Progenitor cell of endocrine pancreas (in vitro differentiated cells): ENCODE measurements at regions not wholly inside any gene's neighbourhood (a gene's known extent, or its start where the extent isn't known, plus 50 kb on each side); places are given as distances from the start of the nearest gene placed in this dataset.
"Not testable (repeated sequence)": the region's sequence is repeated elsewhere in the genome, so short reads cannot be mapped to it uniquely, and the experiment has no call there.

Experiments used
- DNase-seq: peaks from one replicate; pipeline ENCODE4 v3.0.0; 2021; ENCODE audit warnings: low spot score; ENCODE audit not compliant: unreplicated experiment
- H3K27ac Mint-ChIP-seq: 2 replicates; pipeline ENCODE4 v1.8.0; 2021; ENCODE audit warnings: mild to moderate bottlenecking, moderate library complexity, mixed read lengths
- H3K27me3 Mint-ChIP-seq: 2 replicates; pipeline ENCODE4 v1.8.0; 2021; ENCODE audit warnings: mixed read lengths
- H3K36me3 Mint-ChIP-seq: 2 replicates; pipeline ENCODE4 v1.8.0; 2022; ENCODE audit warnings: mixed read lengths; ENCODE audit not compliant: insufficient read depth
- H3K4me1 Mint-ChIP-seq: 2 replicates; pipeline ENCODE4 v1.8.0; 2021; ENCODE audit warnings: low read depth, mixed read lengths
- H3K4me3 Mint-ChIP-seq: 2 replicates; pipeline ENCODE4 v1.8.0; 2021; ENCODE audit warnings: low read depth, mild to moderate bottlenecking, moderate library complexity, mixed read lengths
- H3K9me3 Mint-ChIP-seq: 2 replicates; pipeline ENCODE4 v1.8.0; 2021; ENCODE audit warnings: low read depth, mixed read lengths
- CTCF ChIP-seq: fragments of 200-600 bp; sonication (generic); IDR thresholded peaks from one replicate; pipeline ENCODE4 v1.5.0; 2021; ENCODE audit warnings: antibody characterized with exemption, mild to moderate bottlenecking; ENCODE audit not compliant: unreplicated experiment

- peak overlapping the region; percentile 25 for H3K4me3 Mint-ChIP-seq
These were observed 91.5 kb downstream of the IER5 start for GRCh38 chr1:181179987-181180365.

GRCh38 chr1:181180407-181181031 lies 92.0 kb downstream of the IER5 start:
- Mint-ChIP-seq H3K36me3 (no peaks in the 10 kb centered on the region), H3K4me3 (peak overlapping the region; percentile 25), H3K4me1 (peaks cover 11% of the 10 kb centered on the region), H3K9me3 (no peaks in the 10 kb centered on the region), H3K27ac (peak overlapping the region; percentile 63), H3K27me3 (peaks cover 58% of the 10 kb centered on the region)
- no peak for DNase-seq
- TF ChIP-seq CTCF: no peak

More at GRCh38 chr1:181179987-181180365, 91.5 kb downstream of the IER5 start:
- Mint-ChIP-seq H3K27ac (peak overlapping the region; percentile 63), H3K9me3 (no peaks in the 10 kb centered on the region), H3K27me3 (peaks cover 52% of the 10 kb centered on the region), H3K4me1 (peaks cover 11% of the 10 kb centered on the region), H3K36me3 (no peaks in the 10 kb centered on the region)
- DNase-seq: no peak
- TF ChIP-seq CTCF: no peak

GRCh38 chr1:181181792-181182585 lies 93.5 kb downstream of the IER5 start:
- peaks cover 11% of the 10 kb centered on the region for H3K4me1 Mint-ChIP-seq
- H3K4me3 Mint-ChIP-seq: no peak overlapping the region
- no peak overlapping the region for H3K27ac Mint-ChIP-seq
- H3K27me3 Mint-ChIP-seq: peaks cover 72% of the 10 kb centered on the region
- no peak for TF ChIP-seq CTCF
- H3K9me3 Mint-ChIP-seq: no peaks in the 10 kb centered on the region
- DNase-seq: no peak
- no peaks in the 10 kb centered on the region for H3K36me3 Mint-ChIP-seq

GRCh38 chr1:181184621-181185020 lies 96.1 kb downstream of the IER5 start:
- peaks cover 8% of the 10 kb centered on the region for H3K4me1 Mint-ChIP-seq
- TF ChIP-seq CTCF: no peak
- H3K27ac Mint-ChIP-seq: no peak overlapping the region
- no peaks in the 10 kb centered on the region for H3K36me3 Mint-ChIP-seq
- no peak overlapping the region for H3K4me3 Mint-ChIP-seq
- H3K27me3 Mint-ChIP-seq: peaks cover 71% of the 10 kb centered on the region
- DNase-seq: no peak
- H3K9me3 Mint-ChIP-seq: no peaks in the 10 kb centered on the region

- Mint-ChIP-seq H3K36me3 (no peaks in the 10 kb centered on the region), H3K27me3 (peaks cover 65% of the 10 kb centered on the region), H3K9me3 (no peaks in the 10 kb centered on the region), H3K27ac (no peak overlapping the region), H3K4me1 (no peaks in the 10 kb centered on the region), H3K4me3 (no peak overlapping the region)
- DNase-seq: no peak
- TF ChIP-seq CTCF: no peak
These were observed 97.0 kb downstream of the IER5 start for GRCh38 chr1:181185461-181185860.

GRCh38 chr1:181186133-181186532 lies 97.6 kb downstream of the IER5 start:
- not testable (repeated sequence) for H3K27ac Mint-ChIP-seq, H3K4me1 Mint-ChIP-seq, DNase-seq, H3K4me3 Mint-ChIP-seq, H3K36me3 Mint-ChIP-seq, H3K9me3 Mint-ChIP-seq
- H3K27me3 Mint-ChIP-seq: peaks cover 71% of the 10 kb centered on the region
